ENCODE measurements at regions not wholly inside any gene's neighbourhood (a gene's known extent, or its start where the extent isn't known, plus 50 kb on each side); places are given as distances from the start of the nearest gene placed in this dataset.
"Not testable (repeated sequence)": the region's sequence is repeated elsewhere in the genome, so short reads cannot be mapped to it uniquely, and the experiment has no call there.

- not testable (repeated sequence) for ATAC-seq (replicated peaks in 1 of 2); H3K36me3 Mint-ChIP-seq (ENCODE audit: insufficient read depth in 2 of 2); DNase-seq; H3K27ac Mint-ChIP-seq; H3K9me3 Mint-ChIP-seq; H3K4me1 Mint-ChIP-seq (ENCODE audit: low read depth); H3K27me3 Mint-ChIP-seq (ENCODE audit: low read depth); H3K4me3 Mint-ChIP-seq
Measured at GRCh38 chr5:34096033-34096432, 53.0 kb upstream of the C1QTNF3 start.

GRCh38 chr5:34099891-34100290 lies 56.9 kb upstream of the C1QTNF3 start:
- H3K27ac Mint-ChIP-seq; H3K36me3 Mint-ChIP-seq (ENCODE audit: insufficient read depth in 2 of 2); H3K9me3 Mint-ChIP-seq; H3K4me1 Mint-ChIP-seq (ENCODE audit: low read depth); DNase-seq; H3K27me3 Mint-ChIP-seq (ENCODE audit: low read depth); ATAC-seq (replicated peaks in 1 of 2); H3K4me3 Mint-ChIP-seq: not testable (repeated sequence)

GRCh38 chr5:34101567-34101966 lies 58.6 kb upstream of the C1QTNF3 start:
- not testable (repeated sequence) for DNase-seq; H3K27me3 Mint-ChIP-seq (ENCODE audit: low read depth); H3K27ac Mint-ChIP-seq; ATAC-seq (replicated peaks in 1 of 2); H3K4me3 Mint-ChIP-seq; H3K36me3 Mint-ChIP-seq (ENCODE audit: insufficient read depth in 2 of 2); H3K9me3 Mint-ChIP-seq; H3K4me1 Mint-ChIP-seq (ENCODE audit: low read depth)

GRCh38 chr5:34108897-34109296 lies 65.9 kb upstream of the C1QTNF3 start:
- not testable (repeated sequence) for H3K9me3 Mint-ChIP-seq; ATAC-seq (replicated peaks in 1 of 2); H3K27me3 Mint-ChIP-seq (ENCODE audit: low read depth); H3K4me3 Mint-ChIP-seq; DNase-seq; H3K36me3 Mint-ChIP-seq (ENCODE audit: insufficient read depth in 2 of 2); H3K27ac Mint-ChIP-seq; H3K4me1 Mint-ChIP-seq (ENCODE audit: low read depth)

- not testable (repeated sequence) for H3K4me1 Mint-ChIP-seq (ENCODE audit: low read depth); H3K27me3 Mint-ChIP-seq (ENCODE audit: low read depth); H3K27ac Mint-ChIP-seq; H3K9me3 Mint-ChIP-seq; H3K4me3 Mint-ChIP-seq; ATAC-seq (replicated peaks in 1 of 2); DNase-seq; H3K36me3 Mint-ChIP-seq (ENCODE audit: insufficient read depth in 2 of 2)
Measured at GRCh38 chr5:34124280-34124679, 81.3 kb upstream of the C1QTNF3 start.

GRCh38 chr5:34125354-34125753 lies 82.3 kb upstream of the C1QTNF3 start:
- DNase-seq; ATAC-seq (replicated peaks in 1 of 2); H3K27ac Mint-ChIP-seq; H3K36me3 Mint-ChIP-seq (ENCODE audit: insufficient read depth in 2 of 2); H3K9me3 Mint-ChIP-seq; H3K27me3 Mint-ChIP-seq (ENCODE audit: low read depth); H3K4me3 Mint-ChIP-seq; H3K4me1 Mint-ChIP-seq (ENCODE audit: low read depth): not testable (repeated sequence)

- ATAC-seq (replicated peaks in 1 of 2); H3K27me3 Mint-ChIP-seq (ENCODE audit: low read depth); H3K4me1 Mint-ChIP-seq (ENCODE audit: low read depth); H3K9me3 Mint-ChIP-seq; H3K27ac Mint-ChIP-seq; H3K36me3 Mint-ChIP-seq (ENCODE audit: insufficient read depth in 2 of 2); DNase-seq; H3K4me3 Mint-ChIP-seq: not testable (repeated sequence)
Measured at GRCh38 chr5:34126741-34127140, 83.7 kb upstream of the C1QTNF3 start.

GRCh38 chr5:34127818-34128217 lies 84.8 kb upstream of the C1QTNF3 start:
- H3K4me3 Mint-ChIP-seq; H3K36me3 Mint-ChIP-seq (ENCODE audit: insufficient read depth in 2 of 2); H3K4me1 Mint-ChIP-seq (ENCODE audit: low read depth); H3K27me3 Mint-ChIP-seq (ENCODE audit: low read depth); H3K9me3 Mint-ChIP-seq; ATAC-seq (replicated peaks in 1 of 2); DNase-seq; H3K27ac Mint-ChIP-seq: not testable (repeated sequence)

GRCh38 chr5:34128890-34129289 lies 85.9 kb upstream of the C1QTNF3 start:
- H3K27me3 Mint-ChIP-seq (ENCODE audit: low read depth); H3K36me3 Mint-ChIP-seq (ENCODE audit: insufficient read depth in 2 of 2); H3K4me1 Mint-ChIP-seq (ENCODE audit: low read depth); H3K4me3 Mint-ChIP-seq; H3K27ac Mint-ChIP-seq; ATAC-seq (replicated peaks in 1 of 2); DNase-seq; H3K9me3 Mint-ChIP-seq: not testable (repeated sequence)

GRCh38 chr5:34154988-34155387 lies 112.0 kb upstream of the C1QTNF3 start:
- H3K36me3 Mint-ChIP-seq (ENCODE audit: insufficient read depth in 2 of 2); ATAC-seq (replicated peaks in 1 of 2); H3K4me3 Mint-ChIP-seq; H3K9me3 Mint-ChIP-seq; H3K4me1 Mint-ChIP-seq (ENCODE audit: low read depth); H3K27me3 Mint-ChIP-seq (ENCODE audit: low read depth); DNase-seq: not testable (repeated sequence)
- peak overlapping the region; percentile 50 for H3K27ac Mint-ChIP-seq

GRCh38 chr5:34156703-34157414 lies 113.8 kb upstream of the C1QTNF3 start:
- peak; percentile 55 to 66 for ATAC-seq (replicated peaks in 1 of 2)
- H3K9me3 Mint-ChIP-seq; H3K36me3 Mint-ChIP-seq (ENCODE audit: insufficient read depth in 2 of 2); H3K4me3 Mint-ChIP-seq; H3K4me1 Mint-ChIP-seq (ENCODE audit: low read depth); DNase-seq; H3K27ac Mint-ChIP-seq; H3K27me3 Mint-ChIP-seq (ENCODE audit: low read depth): not testable (repeated sequence)

- not testable (repeated sequence) for H3K36me3 Mint-ChIP-seq (ENCODE audit: insufficient read depth in 2 of 2); H3K4me1 Mint-ChIP-seq (ENCODE audit: low read depth); H3K4me3 Mint-ChIP-seq; DNase-seq; ATAC-seq (replicated peaks in 1 of 2); H3K9me3 Mint-ChIP-seq; H3K27ac Mint-ChIP-seq; H3K27me3 Mint-ChIP-seq (ENCODE audit: low read depth)
Measured at GRCh38 chr5:34160904-34161303, 117.9 kb upstream of the C1QTNF3 start.

GRCh38 chr5:34171398-34171797 lies 128.4 kb upstream of the C1QTNF3 start:
- not testable (repeated sequence) for H3K27me3 Mint-ChIP-seq (ENCODE audit: low read depth); H3K9me3 Mint-ChIP-seq; DNase-seq; H3K27ac Mint-ChIP-seq; ATAC-seq (replicated peaks in 1 of 2); H3K4me1 Mint-ChIP-seq (ENCODE audit: low read depth); H3K4me3 Mint-ChIP-seq
- peaks cover 5 to 12% of the 10 kb centered on the region in 2 donors for H3K36me3 Mint-ChIP-seq (ENCODE audit: insufficient read depth in 2 of 2)

- H3K36me3 Mint-ChIP-seq (ENCODE audit: insufficient read depth in 2 of 2); DNase-seq; H3K9me3 Mint-ChIP-seq; H3K27me3 Mint-ChIP-seq (ENCODE audit: low read depth); H3K27ac Mint-ChIP-seq; ATAC-seq (replicated peaks in 1 of 2); H3K4me3 Mint-ChIP-seq; H3K4me1 Mint-ChIP-seq (ENCODE audit: low read depth): not testable (repeated sequence)
Measured at GRCh38 chr5:34179453-34180190, 136.6 kb upstream of the C1QTNF3 start.
